Panc1 (cell line): ENCODE measurements at regions not wholly inside any gene's neighbourhood (a gene's known extent, or its start where the extent isn't known, plus 50 kb on each side); places are given as distances from the start of the nearest gene placed in this dataset.

Source experiments
- CTCF ChIP-seq: fragments of 450-650 bp; IDR thresholded peaks from 2 replicates; pipeline ENCODE4 v1.5.1; 2017; ENCODE audit warnings: mild to moderate bottlenecking
- POLR2AphosphoS5 ChIP-seq: IDR thresholded peaks from 2 replicates; pipeline ENCODE4 v1.6.1; 2012; ENCODE audit warnings: mild to moderate bottlenecking, low read depth, low read length, moderate library complexity
- SIN3A ChIP-seq: IDR thresholded peaks from 2 replicates; pipeline ENCODE4 v1.6.1; 2012; ENCODE audit warnings: low read depth, mild to moderate bottlenecking, low read length, moderate library complexity, borderline replicate concordance; ENCODE audit not compliant: insufficient read depth

- TF ChIP-seq CTCF (no peak), POLR2AphosphoS5 (no peak), SIN3A (no peak)
Observed at GRCh38 chr7:26522633-26523032, 231.0 kb downstream of the SNX10 start.
